Esophagus squamous epithelium (tissue), 4 donors: ENCODE measurements at regions not wholly inside any gene's neighbourhood (a gene's known extent, or its start where the extent isn't known, plus 50 kb on each side); places are given as distances from the start of the nearest gene placed in this dataset.
"Not testable (repeated sequence)": the region's sequence is repeated elsewhere in the genome, so short reads cannot be mapped to it uniquely, and the experiment has no call there.

Experiments used
- CTCF ChIP-seq, 6 experiments: fragments of 450-650 bp in 4 of 6; fragments of 200-600 bp in 2 of 6; sonication (generic) in 2 of 6; IDR thresholded peaks; one replicate each; pipeline ENCODE4 v1.5.1; 2016 to 2019; ENCODE audit warnings: antibody characterized with exemption in 6 of 6, mild to moderate bottlenecking in 4 of 6, moderate library complexity in 4 of 6
- POLR2A ChIP-seq, 4 donors: fragments of 450-650 bp; IDR thresholded peaks; one replicate each; pipeline ENCODE4 v1.6.1; 2017; ENCODE audit warnings: antibody characterized with exemption in 4 of 4, mild to moderate bottlenecking in 4 of 4, moderate library complexity in 3 of 4

- TF ChIP-seq CTCF, POLR2A (IDR thresholded peaks at IDR 0.05): not testable (repeated sequence)
Observed at GRCh38 chr1:213601705-213602104, 386.1 kb upstream of the PROX1 start.
